ENCODE measurements at regions not wholly inside any gene's neighbourhood (a gene's known extent, or its start where the extent isn't known, plus 50 kb on each side); places are given as distances from the start of the nearest gene placed in this dataset.
"Not testable (repeated sequence)": the region's sequence is repeated elsewhere in the genome, so short reads cannot be mapped to it uniquely, and the experiment has no call there.

- no peak for DNase-seq
Observed at GRCh38 chr20:48215536-48215935, 430.3 kb upstream of the SULF2 start.

GRCh38 chr20:48214601-48215000 is 429.3 kb upstream of the SULF2 start:
- no peak for DNase-seq

GRCh38 chr20:48213635-48214034 is 428.4 kb upstream of the SULF2 start:
- not testable (repeated sequence) for DNase-seq

GRCh38 chr20:48212806-48213509 is 427.7 kb upstream of the SULF2 start:
- DNase-seq, result no peak

GRCh38 chr20:48211847-48212246 is 426.6 kb upstream of the SULF2 start:
- DNase-seq, result no peak

- no peak for DNase-seq
Observed at GRCh38 chr20:48211238-48211637, 426.0 kb upstream of the SULF2 start.

GRCh38 chr20:48210111-48211027 is 425.1 kb upstream of the SULF2 start:
- no peak for DNase-seq

- no peak for DNase-seq
Observed at GRCh38 chr20:48209102-48209501, 423.8 kb upstream of the SULF2 start.

- DNase-seq, result no peak
Observed at GRCh38 chr20:48208176-48208575, 422.9 kb upstream of the SULF2 start.

- DNase-seq, result no peak
Observed at GRCh38 chr20:48207505-48207904, 422.2 kb upstream of the SULF2 start.

- DNase-seq, result no peak
Observed at GRCh38 chr20:48205786-48206185, 420.5 kb upstream of the SULF2 start.

- DNase-seq, result no peak
Observed at GRCh38 chr20:48205281-48205782, 420.1 kb upstream of the SULF2 start.

- no peak for DNase-seq
Observed at GRCh38 chr20:48204499-48204898, 419.2 kb upstream of the SULF2 start.

- DNase-seq, result no peak
Observed at GRCh38 chr20:48203252-48203651, 418.0 kb upstream of the SULF2 start.

- DNase-seq, result no peak
Observed at GRCh38 chr20:48202334-48203113, 417.2 kb upstream of the SULF2 start.

- no peak for DNase-seq
Observed at GRCh38 chr20:48201885-48202284, 416.6 kb upstream of the SULF2 start.

GRCh38 chr20:48201188-48201587 is 415.9 kb upstream of the SULF2 start:
- no peak for DNase-seq

- no peak for DNase-seq
Observed at GRCh38 chr20:48198929-48199451, 413.7 kb upstream of the SULF2 start.

- no peak for DNase-seq
Observed at GRCh38 chr20:48197066-48197465, 411.8 kb upstream of the SULF2 start.

- DNase-seq, result no peak
Observed at GRCh38 chr20:48196486-48196885, 411.2 kb upstream of the SULF2 start.

GRCh38 chr20:48196001-48196400 is 410.7 kb upstream of the SULF2 start:
- DNase-seq, result no peak

- DNase-seq, result no peak
Observed at GRCh38 chr20:48195121-48195870, 410.0 kb upstream of the SULF2 start.
